ENCODE measurements at regions not wholly inside any gene's neighbourhood (a gene's known extent, or its start where the extent isn't known, plus 50 kb on each side); places are given as distances from the start of the nearest gene placed in this dataset.
A peak's percentile ranks its signal among the peaks of the same experiment; 100 is the strongest.
"Not testable (repeated sequence)": the region's sequence is repeated elsewhere in the genome, so short reads cannot be mapped to it uniquely, and the experiment has no call there.

DNA sequence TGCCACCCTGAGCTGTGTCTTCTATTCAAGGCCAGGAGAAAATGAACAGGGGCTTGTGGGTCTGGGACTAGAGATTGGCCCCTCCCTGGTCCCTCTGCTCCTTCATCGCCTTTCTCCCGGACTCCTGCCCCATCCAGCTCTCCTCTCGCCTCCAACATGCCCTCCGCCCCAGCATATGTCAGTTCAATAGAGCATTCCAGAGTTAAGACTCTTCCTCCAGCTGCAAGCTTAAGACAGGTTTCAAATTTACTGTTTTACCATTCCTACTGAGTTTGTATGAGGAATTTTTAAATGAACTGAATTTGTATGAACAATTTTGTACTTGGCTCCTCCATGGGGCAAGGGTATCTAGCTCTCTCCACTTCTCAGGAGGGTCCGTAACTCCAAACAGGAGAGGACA lies 195.6 kb downstream of the TBC1D2B start:
- WGBS, 4 donors: 80 to 86% (median 85%) methylated on average over 5 of the region's 5 CpGs
- intact Hi-C loops (cut with DNase I): no loop called here
- H3K27ac ChIP-seq: no peak overlapping the region
- TF ChIP-seq, protein P1, sequence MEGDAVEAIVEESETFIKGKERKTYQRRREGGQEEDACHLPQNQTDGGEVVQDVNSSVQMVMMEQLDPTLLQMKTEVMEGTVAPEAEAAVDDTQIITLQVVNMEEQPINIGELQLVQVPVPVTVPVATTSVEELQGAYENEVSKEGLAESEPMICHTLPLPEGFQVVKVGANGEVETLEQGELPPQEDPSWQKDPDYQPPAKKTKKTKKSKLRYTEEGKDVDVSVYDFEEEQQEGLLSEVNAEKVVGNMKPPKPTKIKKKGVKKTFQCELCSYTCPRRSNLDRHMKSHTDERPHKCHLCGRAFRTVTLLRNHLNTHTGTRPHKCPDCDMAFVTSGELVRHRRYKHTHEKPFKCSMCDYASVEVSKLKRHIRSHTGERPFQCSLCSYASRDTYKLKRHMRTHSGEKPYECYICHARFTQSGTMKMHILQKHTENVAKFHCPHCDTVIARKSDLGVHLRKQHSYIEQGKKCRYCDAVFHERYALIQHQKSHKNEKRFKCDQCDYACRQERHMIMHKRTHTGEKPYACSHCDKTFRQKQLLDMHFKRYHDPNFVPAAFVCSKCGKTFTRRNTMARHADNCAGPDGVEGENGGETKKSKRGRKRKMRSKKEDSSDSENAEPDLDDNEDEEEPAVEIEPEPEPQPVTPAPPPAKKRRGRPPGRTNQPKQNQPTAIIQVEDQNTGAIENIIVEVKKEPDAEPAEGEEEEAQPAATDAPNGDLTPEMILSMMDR (IDR thresholded peaks at IDR 0.05): no peak
- no peak for TF ChIP-seq POLR2A (IDR thresholded peaks at IDR 0.05)
- H3K36me3 ChIP-seq: no peaks in the 10 kb centered on the region
- DNase-seq (no peak), ATAC-seq (no peak)
- peaks cover 0 to 10% (median 0%) of the 10 kb centered on the region in 12 donors for H3K4me1 ChIP-seq
- no peak overlapping the region for H3K4me3 ChIP-seq
- H3K27me3 ChIP-seq: no peaks in the 10 kb centered on the region
- H3K9me3 ChIP-seq: no peaks in the 10 kb centered on the region

DNA sequence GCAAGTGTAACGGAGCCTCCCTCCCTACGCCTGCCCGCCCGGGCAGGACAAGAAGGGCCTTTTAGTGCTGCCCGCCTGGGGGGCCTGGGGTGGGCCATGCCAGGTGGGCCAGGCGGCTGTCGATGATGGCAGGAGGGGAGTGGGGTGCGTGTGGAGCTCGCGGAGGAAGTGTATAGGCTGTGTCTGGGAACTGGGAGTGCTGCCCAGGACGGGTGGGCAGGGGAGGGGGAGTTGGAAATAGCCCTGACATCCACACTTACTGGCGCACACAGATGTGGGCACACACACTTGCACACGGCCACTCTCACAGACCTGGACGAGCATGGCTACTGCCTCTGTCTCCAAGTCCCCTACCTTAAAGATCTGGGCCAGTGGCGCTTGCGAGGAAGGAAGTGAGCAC lies 196.0 kb downstream of the TBC1D2B start:
- H3K9me3 ChIP-seq; H3K4me3 ChIP-seq; H3K27me3 ChIP-seq; H3K27ac ChIP-seq; DNase-seq; H3K4me1 ChIP-seq; intact Hi-C loops (cut with DNase I); H3K36me3 ChIP-seq: not testable (repeated sequence)
- 60 to 72% (median 64%) methylated on average over 9 to 12 of the region's 16 CpGs for WGBS, 4 donors
- ATAC-seq: peak in 2 of 4 donors; percentile 9 to 30

DNA sequence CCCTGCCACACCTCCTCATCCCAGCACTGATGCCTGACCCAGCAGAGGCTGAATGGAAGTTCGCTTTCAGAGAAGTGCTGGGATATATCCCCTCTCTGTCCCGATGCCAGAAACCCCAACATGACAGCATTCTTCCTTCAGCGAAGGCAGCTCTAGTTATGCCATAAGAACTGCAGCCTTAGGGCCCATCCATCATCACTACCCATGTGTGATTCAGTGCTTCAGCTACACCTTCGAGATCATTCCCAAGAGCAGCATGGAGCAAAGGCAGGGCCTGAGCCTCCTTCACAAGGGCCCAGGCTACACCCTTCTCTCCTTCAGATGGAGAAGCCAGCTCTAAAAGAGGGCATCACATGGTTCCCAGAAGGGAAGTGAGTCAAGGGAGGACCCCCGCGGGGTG lies 198.0 kb downstream of the TBC1D2B start:
- H3K36me3 ChIP-seq; H3K4me1 ChIP-seq; H3K9me3 ChIP-seq; ATAC-seq; DNase-seq; intact Hi-C loops (cut with DNase I); H3K4me3 ChIP-seq; H3K27me3 ChIP-seq; H3K27ac ChIP-seq: not testable (repeated sequence)
- 85 to 97% (median 93%) methylated on average over 4 to 6 of the region's 6 CpGs for WGBS, 4 donors

DNA sequence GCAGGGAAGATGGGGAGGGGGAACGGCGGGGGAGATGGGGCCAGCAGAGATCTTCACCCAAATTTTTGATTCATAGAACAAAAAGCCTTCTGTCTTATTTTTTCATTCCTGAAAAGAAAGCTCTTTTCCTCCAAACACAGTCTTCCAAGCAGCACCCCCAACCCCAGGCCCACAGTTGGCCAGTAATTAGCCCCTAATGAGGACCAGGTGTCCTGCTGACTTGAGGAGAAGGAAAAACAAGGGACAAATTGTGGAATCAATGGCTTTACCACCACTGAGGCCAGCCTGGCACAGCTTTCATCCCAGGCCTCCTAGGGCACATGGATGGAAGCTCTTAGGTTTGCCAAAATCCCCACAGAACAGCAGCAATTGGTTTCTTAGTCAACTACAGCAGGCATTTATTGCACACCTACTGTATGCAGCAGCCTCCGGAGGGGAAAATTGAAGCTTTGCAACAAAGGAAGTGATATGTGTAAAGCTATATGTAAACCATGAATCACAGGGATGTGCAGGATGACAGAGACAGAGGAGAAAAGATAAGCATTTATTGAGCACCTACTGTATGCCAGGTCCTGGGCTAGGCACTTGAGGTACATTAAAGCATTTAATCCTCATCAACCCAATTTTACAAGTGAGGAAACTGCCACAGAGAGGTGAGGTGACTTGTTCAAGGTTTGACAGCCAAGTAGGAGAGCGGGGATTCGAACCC lies 199.5 kb downstream of the TBC1D2B start:
- whole genome bisulfite sequencing, 4 donors: 73 to 88% (median 80%) methylated on average over 4 to 5 of the region's 5 CpGs
- ATAC-seq (no peak), DNase-seq (no peak)
- H3K4me1 ChIP-seq: peaks cover 0 to 4% (median 0%) of the 10 kb centered on the region in 12 donors
- H3K36me3 ChIP-seq: no peaks in the 10 kb centered on the region
- intact Hi-C loops (cut with DNase I): no loop called here
- no peak overlapping the region for H3K27ac ChIP-seq
- no peaks in the 10 kb centered on the region for H3K27me3 ChIP-seq
- H3K4me3 ChIP-seq: no peak overlapping the region
- no peaks in the 10 kb centered on the region for H3K9me3 ChIP-seq
- no peak for TF ChIP-seq POLR2A (IDR thresholded peaks at IDR 0.05)
- TF ChIP-seq, protein P1 (IDR thresholded peaks at IDR 0.05): no peak

DNA sequence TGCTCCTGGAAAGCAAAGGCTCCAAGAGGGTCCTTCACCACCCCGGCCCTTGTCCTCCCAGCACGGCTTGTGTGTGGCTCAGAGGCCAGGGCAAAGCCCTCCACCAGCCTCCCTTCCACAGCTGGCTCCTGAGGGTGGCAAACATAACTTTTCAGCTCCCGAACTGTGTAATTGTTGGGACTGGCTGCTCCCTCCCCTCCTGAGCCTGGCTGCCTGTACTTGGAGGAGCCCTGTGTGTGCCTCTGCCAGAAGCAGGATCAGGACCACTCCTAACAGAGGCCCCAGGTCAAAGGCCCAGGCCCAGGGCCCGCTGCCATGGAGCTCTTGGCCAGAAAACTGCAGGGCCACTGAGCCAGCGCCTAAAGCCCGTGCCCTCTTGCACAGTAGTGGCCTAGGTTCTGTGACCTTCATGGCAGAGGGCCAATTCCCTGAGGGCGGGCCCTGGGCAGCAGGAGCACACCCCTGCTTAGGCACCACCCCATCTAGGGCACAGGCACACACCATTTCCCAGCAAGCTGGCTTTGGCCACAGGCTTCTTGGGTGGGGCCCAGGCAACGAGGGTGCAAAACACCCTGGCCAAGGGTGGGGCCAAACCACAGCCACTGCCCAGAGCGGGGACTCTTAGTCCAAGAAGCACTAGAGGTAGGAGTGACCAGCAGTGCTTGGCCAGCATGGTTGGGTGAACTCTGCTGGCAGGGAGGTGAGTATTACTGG lies 201.2 kb downstream of the TBC1D2B start:
- DNase-seq; H3K36me3 ChIP-seq; intact Hi-C loops (cut with DNase I); H3K27ac ChIP-seq; H3K9me3 ChIP-seq; H3K4me1 ChIP-seq; H3K27me3 ChIP-seq; H3K4me3 ChIP-seq: not testable (repeated sequence)
- peak; percentile 32 to 52 (median 36) for ATAC-seq
- 53 to 77% (median 56%) methylated on average over 3 of the region's 9 CpGs for WGBS, 4 donors

Measured in heart left ventricle (tissue), 16 donors.